Adrenal gland (tissue), 9 donors: ENCODE measurements at regions not wholly inside any gene's neighbourhood (a gene's known extent, or its start where the extent isn't known, plus 50 kb on each side); places are given as distances from the start of the nearest gene placed in this dataset.

Experiments used
- DNase-seq, 7 donors: peaks; one replicate each; pipeline ENCODE4 v3.0.0-alpha.2; 2019 to 2020
- H3K27ac ChIP-seq, 5 donors: fragments of 200-600 bp; sonication (generic) in 4 of 5; 1 replicate in 3 of 5; 2 replicates in 2 of 5; pipeline versions ENCODE4 v1.5.1 to v1.8.0; 2016 to 2020; ENCODE audit warnings: mild to moderate bottlenecking in 1 of 5
- H3K27me3 ChIP-seq: fragments of 200-600 bp; 2 replicates; pipeline ENCODE4 v1.8.0; 2021
- H3K36me3 ChIP-seq, 2 donors: fragments of 200-600 bp; replicated peaks in 1 of 2; 1 replicate in 1 of 2; 2 replicates in 1 of 2; pipeline versions ENCODE4 v1.5.1 to v1.8.0; 2018 to 2022
- H3K4me1 ChIP-seq, 2 donors: fragments of 200-600 bp; replicated peaks in 1 of 2; 1 replicate in 1 of 2; 2 replicates in 1 of 2; pipeline versions ENCODE4 v1.5.1 to v1.8.0; 2018 to 2021
- H3K4me3 ChIP-seq, 4 donors: fragments of 200-600 bp; sonication (generic) in 3 of 4; one replicate each; pipeline ENCODE4 v1.5.1; 2016 to 2018
- H3K9me3 ChIP-seq, 3 donors: fragments of 200-600 bp; sonication (generic) in 1 of 3; replicated peaks in 1 of 3; 1 replicate in 2 of 3; 2 replicates in 1 of 3; pipeline versions ENCODE4 v1.5.1 to v1.8.0; 2016 to 2021
- CTCF ChIP-seq, 6 experiments: fragments of 450-650 bp in 4 of 6; fragments of 200-600 bp in 2 of 6; sonication (generic) in 1 of 6; IDR thresholded peaks; 1 replicate in 5 of 6; 2 replicates in 1 of 6; pipeline versions ENCODE4 v1.5.1 to v1.8.0; 2016 to 2021; ENCODE audit warnings: antibody characterized with exemption in 6 of 6, mild to moderate bottlenecking in 2 of 6, moderate library complexity in 1 of 6
- POLR2A ChIP-seq, 2 donors: fragments of 450-650 bp; IDR thresholded peaks; one replicate each; pipeline ENCODE4 v1.6.1; 2017; ENCODE audit warnings: antibody characterized with exemption in 2 of 2, mild to moderate bottlenecking in 2 of 2, moderate library complexity in 1 of 2
- WGBS, 4 donors: extraction: QIAGEN DNeasy Blood & Tissue Kit in 2 of 4; methylation state at CpG; one replicate each; pipeline versions ENCODE4 v1.1.5 to v1.1.7; 2013 to 2017; 5-methylcytosine and 5-hydroxymethylcytosine counted together
- intact Hi-C, 2 donors: fragments of 100-400 bp; cut with DNase I; formaldehyde crosslinking; loops; one replicate each; pipeline versions ENCODE4 v1.14.1 to v1.15.0; 2022 to 2023
- donor health status: healthy with polysubstance abuse.
- donor health status: Bipolar disorder and iron deficiency.
- donor health status: DM: yes; HTN: yes; CAD: no.
- donor health status: DM: no; HTN: no; CAD: no.
- donor health status: DM: no; HTN: no; CAD: no.

GRCh38 chr12:116636608-116637519 lies 77.7 kb downstream of the MAP1LC3B2 start:
- intact Hi-C loops, result no loop called here
- Histone ChIP-seq H3K4me1 (no peaks in the 10 kb centered on the region), H3K4me3 (no peak overlapping the region), H3K9me3 (no peaks in the 10 kb centered on the region), H3K27me3 (no peaks in the 10 kb centered on the region), H3K27ac (no peak overlapping the region), H3K36me3 (no peaks in the 10 kb centered on the region)
- 86 to 90% (median 88%) methylated on average over 11 of the region's 11 CpGs for WGBS, 4 donors
- DNase-seq, result no peak
- no peak for TF ChIP-seq CTCF (IDR thresholded peaks at IDR 0.05)

GRCh38 chr12:116635487-116635886 lies 76.3 kb downstream of the MAP1LC3B2 start:
- 62 to 75% (median 68%) methylated on average over 9 of the region's 9 CpGs for WGBS, 4 donors
- H3K27ac ChIP-seq, result no peak overlapping the region
- H3K36me3 ChIP-seq, result no peaks in the 10 kb centered on the region
- intact Hi-C loops, result no loop called here
- no peak for TF ChIP-seq POLR2A (IDR thresholded peaks at IDR 0.05)
- H3K4me3 ChIP-seq, result no peak overlapping the region
- no peaks in the 10 kb centered on the region for H3K27me3 ChIP-seq
- no peaks in the 10 kb centered on the region for H3K9me3 ChIP-seq
- DNase-seq, result peak in 1 of 7 donors; percentile 6
- H3K4me1 ChIP-seq, result no peaks in the 10 kb centered on the region

GRCh38 chr12:116633476-116633875 lies 74.3 kb downstream of the MAP1LC3B2 start:
- Histone ChIP-seq H3K27me3 (no peaks in the 10 kb centered on the region), H3K9me3 (no peaks in the 10 kb centered on the region), H3K36me3 (no peaks in the 10 kb centered on the region), H3K27ac (no peak overlapping the region), H3K4me1 (no peaks in the 10 kb centered on the region), H3K4me3 (no peak overlapping the region)
- WGBS, 4 donors, result 56 to 80% (median 74%) methylated on average over 5 of the region's 5 CpGs
- intact Hi-C loops, result no loop called here
- TF ChIP-seq POLR2A (IDR thresholded peaks at IDR 0.05) (no peak), CTCF (IDR thresholded peaks at IDR 0.05) (no peak)
- no peak for DNase-seq

- Histone ChIP-seq H3K27ac (no peak overlapping the region), H3K4me3 (no peak overlapping the region)
- WGBS, 4 donors, result 80 to 88% (median 84%) methylated on average over 4 of the region's 4 CpGs
Observed at GRCh38 chr12:116631619-116632018, 72.4 kb downstream of the MAP1LC3B2 start.

More at GRCh38 chr12:116631619-116632018, 72.4 kb downstream of the MAP1LC3B2 start:
- no peak for TF ChIP-seq CTCF (IDR thresholded peaks at IDR 0.05)
- no peaks in the 10 kb centered on the region for H3K4me1 ChIP-seq
- intact Hi-C loops, result no loop called here
- no peak for DNase-seq
- no peaks in the 10 kb centered on the region for H3K36me3 ChIP-seq
- no peaks in the 10 kb centered on the region for H3K9me3 ChIP-seq
- H3K27me3 ChIP-seq, result no peaks in the 10 kb centered on the region
